Hepatocyte (in vitro differentiated cells): ENCODE measurements at regions not wholly inside any gene's neighbourhood (a gene's known extent, or its start where the extent isn't known, plus 50 kb on each side); places are given as distances from the start of the nearest gene placed in this dataset.

Experiments
- CTCF ChIP-seq: fragments of 200-600 bp; sonication (generic); IDR thresholded peaks from 2 replicates; pipeline ENCODE4 v1.5.1; 2016; ENCODE audit warnings: antibody characterized with exemption, mild to moderate bottlenecking; ENCODE audit not compliant: poor library complexity
- EZH2 ChIP-seq: fragments of 200-600 bp; sonication (generic); IDR thresholded peaks from 2 replicates; pipeline ENCODE4 v1.6.1; 2016; ENCODE audit warnings: antibody characterized with exemption, mild to moderate bottlenecking, borderline replicate concordance
- EZH2phosphoT487 ChIP-seq: fragments of 200-600 bp; sonication (generic); IDR thresholded peaks from one replicate; pipeline ENCODE4 v1.6.1; 2018; ENCODE audit warnings: antibody characterized with exemption, mild to moderate bottlenecking, low read depth, moderate library complexity; ENCODE audit not compliant: unreplicated experiment, severe bottlenecking

DNA sequence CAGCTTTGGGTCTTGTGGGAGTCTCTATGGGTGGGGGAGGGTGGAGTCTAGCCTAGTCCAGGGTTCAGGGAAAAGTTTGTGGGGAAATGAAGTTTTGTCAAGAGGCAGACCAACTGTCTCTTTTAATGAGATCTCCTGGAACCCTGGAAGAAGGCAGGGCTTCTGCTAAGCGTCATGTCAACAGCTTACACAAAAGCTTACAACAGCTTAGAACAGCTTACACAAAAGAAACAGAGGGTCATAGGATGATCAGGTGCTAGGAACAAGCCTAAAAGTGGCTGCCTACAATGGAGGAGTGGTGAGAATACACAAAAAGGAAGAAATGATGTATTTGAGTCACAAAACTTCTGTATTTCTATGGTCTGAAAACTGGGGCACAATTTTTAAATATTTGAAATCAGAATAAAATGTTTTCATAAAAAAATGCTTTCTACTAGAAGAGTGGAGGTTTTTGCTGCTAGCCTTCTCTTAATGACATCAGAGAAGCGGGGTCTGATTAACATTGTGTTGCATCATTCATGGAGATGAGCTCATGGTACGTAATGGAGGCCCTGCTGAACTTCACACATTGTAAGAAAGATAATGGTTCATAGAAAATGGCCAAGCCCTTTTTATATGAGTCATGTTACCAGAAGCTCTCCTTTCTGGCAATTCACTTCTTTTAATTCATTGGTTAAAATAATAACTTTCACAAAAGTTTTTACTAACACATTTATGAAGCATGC, 351.0 kb downstream of the PIK3C3 start:
- no peak for TF ChIP-seq CTCF
- no peak for TF ChIP-seq EZH2
- no peak for TF ChIP-seq EZH2phosphoT487
